Suprapubic skin (tissue), 4 donors: ENCODE measurements at regions not wholly inside any gene's neighbourhood (a gene's known extent, or its start where the extent isn't known, plus 50 kb on each side); places are given as distances from the start of the nearest gene placed in this dataset.

Experiments
- DNase-seq, 2 donors: peaks; one replicate each; pipeline ENCODE4 v3.0.0-alpha.2; 2019; ENCODE audit warnings: low spot score in 2 of 2
- H3K27ac ChIP-seq: fragments of 200-600 bp; sonication (generic); one replicate; pipeline ENCODE4 v1.5.1; 2019
- H3K27me3 ChIP-seq: fragments of 200-600 bp; sonication (generic); one replicate; pipeline ENCODE4 v1.5.1; 2019
- H3K36me3 ChIP-seq: fragments of 200-600 bp; sonication (generic); one replicate; pipeline ENCODE4 v1.5.1; 2019
- H3K4me1 ChIP-seq: fragments of 200-600 bp; sonication (generic); one replicate; pipeline ENCODE4 v1.5.1; 2019
- H3K4me3 ChIP-seq: fragments of 200-600 bp; sonication (generic); one replicate; pipeline ENCODE4 v1.5.1; 2019; ENCODE audit warnings: mild to moderate bottlenecking
- H3K9me3 ChIP-seq: fragments of 200-600 bp; sonication (generic); one replicate; pipeline ENCODE4 v1.5.1; 2019
- EP300 ChIP-seq: sonication (generic); formaldehyde crosslinking; IDR thresholded peaks from one replicate; pipeline ENCODE4 v1.6.1; 2017; ENCODE audit warnings: antibody characterized with exemption
- POLR2A ChIP-seq, 2 donors: fragments of 450-650 bp; IDR thresholded peaks; one replicate each; pipeline ENCODE4 v1.6.1; 2017; ENCODE audit warnings: antibody characterized with exemption in 2 of 2, mild to moderate bottlenecking in 2 of 2, moderate library complexity in 2 of 2
- POLR2AphosphoS5 ChIP-seq, 3 donors: sonication (generic); formaldehyde crosslinking; IDR thresholded peaks; one replicate each; pipeline ENCODE4 v1.6.1; 2017; ENCODE audit warnings: antibody characterized with exemption in 3 of 3
- WGBS: methylation state at CpG from one replicate; pipeline ENCODE4 v1.1.5; 2018; 5-methylcytosine and 5-hydroxymethylcytosine counted together
- TF ChIP-seq, protein P1 (sequence below), 2 donors: fragments of 200-600 bp in 1 of 2; fragments of 450-650 bp in 1 of 2; sonication (generic) in 1 of 2; IDR thresholded peaks; one replicate each; pipeline ENCODE4 v1.5.1; 2016 to 2019; ENCODE audit warnings: antibody characterized with exemption in 2 of 2, mild to moderate bottlenecking in 1 of 2, moderate library complexity in 1 of 2

DNA sequence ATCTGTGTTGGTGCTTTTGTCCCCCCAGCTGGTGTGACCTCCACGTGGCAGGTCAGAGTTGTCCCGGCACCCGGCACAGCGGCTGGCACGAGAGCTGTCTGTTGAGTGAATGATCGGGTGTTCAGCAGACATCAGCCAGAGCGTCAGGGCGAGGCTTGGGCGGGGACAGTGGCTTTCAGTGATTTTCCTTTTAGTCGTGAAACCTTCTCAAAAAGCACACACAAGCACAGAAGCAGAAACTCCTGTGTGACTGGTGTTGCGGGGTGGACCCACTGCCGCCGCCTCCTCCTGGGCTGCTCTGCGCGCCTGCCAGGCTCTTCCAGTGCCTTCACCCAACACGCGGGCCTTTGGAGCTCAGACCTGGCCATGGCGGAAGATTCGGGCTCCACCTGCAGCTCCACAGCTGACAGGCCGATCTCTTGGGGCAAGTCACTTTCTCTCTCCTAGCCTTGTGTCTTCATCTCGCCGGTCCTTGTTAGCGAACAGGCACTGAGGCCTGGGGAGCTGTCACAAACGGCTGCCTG is 51.4 kb upstream of the HGFAC start:
- Histone ChIP-seq H3K9me3 (no peaks in the 10 kb centered on the region), H3K27me3 (no peaks in the 10 kb centered on the region), H3K4me1 (peaks cover 62% of the 10 kb centered on the region), H3K27ac (no peak overlapping the region), H3K4me3 (peak overlapping the region; percentile 13), H3K36me3 (no peaks in the 10 kb centered on the region)
- peak in 1 of 2 donors; percentile 63 for DNase-seq
- WGBS: 45% methylated on average over 24 of the region's 24 CpGs
- TF ChIP-seq POLR2AphosphoS5 (IDR thresholded peaks at IDR 0.05): no peak
- no peak for TF ChIP-seq EP300
- TF ChIP-seq, protein P1, sequence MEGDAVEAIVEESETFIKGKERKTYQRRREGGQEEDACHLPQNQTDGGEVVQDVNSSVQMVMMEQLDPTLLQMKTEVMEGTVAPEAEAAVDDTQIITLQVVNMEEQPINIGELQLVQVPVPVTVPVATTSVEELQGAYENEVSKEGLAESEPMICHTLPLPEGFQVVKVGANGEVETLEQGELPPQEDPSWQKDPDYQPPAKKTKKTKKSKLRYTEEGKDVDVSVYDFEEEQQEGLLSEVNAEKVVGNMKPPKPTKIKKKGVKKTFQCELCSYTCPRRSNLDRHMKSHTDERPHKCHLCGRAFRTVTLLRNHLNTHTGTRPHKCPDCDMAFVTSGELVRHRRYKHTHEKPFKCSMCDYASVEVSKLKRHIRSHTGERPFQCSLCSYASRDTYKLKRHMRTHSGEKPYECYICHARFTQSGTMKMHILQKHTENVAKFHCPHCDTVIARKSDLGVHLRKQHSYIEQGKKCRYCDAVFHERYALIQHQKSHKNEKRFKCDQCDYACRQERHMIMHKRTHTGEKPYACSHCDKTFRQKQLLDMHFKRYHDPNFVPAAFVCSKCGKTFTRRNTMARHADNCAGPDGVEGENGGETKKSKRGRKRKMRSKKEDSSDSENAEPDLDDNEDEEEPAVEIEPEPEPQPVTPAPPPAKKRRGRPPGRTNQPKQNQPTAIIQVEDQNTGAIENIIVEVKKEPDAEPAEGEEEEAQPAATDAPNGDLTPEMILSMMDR (IDR thresholded peaks at IDR 0.05): no peak
- no peak for TF ChIP-seq POLR2A (IDR thresholded peaks at IDR 0.05)

GRCh38 chr4:3391422-3391821 is 50.3 kb upstream of the HGFAC start:
- no peaks in the 10 kb centered on the region for H3K36me3 ChIP-seq
- no peak for DNase-seq
- no peak overlapping the region for H3K4me3 ChIP-seq
- 89% methylated on average over 9 of the region's 9 CpGs for WGBS
- no peaks in the 10 kb centered on the region for H3K9me3 ChIP-seq
- peaks cover 52% of the 10 kb centered on the region for H3K4me1 ChIP-seq
- no peaks in the 10 kb centered on the region for H3K27me3 ChIP-seq
- TF ChIP-seq POLR2AphosphoS5 (IDR thresholded peaks at IDR 0.05) (no peak), EP300 (no peak), POLR2A (IDR thresholded peaks at IDR 0.05) (no peak)
- TF ChIP-seq, protein P1 (IDR thresholded peaks at IDR 0.05): no peak
- H3K27ac ChIP-seq: no peak overlapping the region
